Kidney epithelial cell (primary cell): ENCODE measurements at regions not wholly inside any gene's neighbourhood (a gene's known extent, or its start where the extent isn't known, plus 50 kb on each side); places are given as distances from the start of the nearest gene placed in this dataset.

ENCODE experiments used
- DNase-seq: peaks from one replicate; pipeline ENCODE4 v3.0.0-alpha.2; 2010; ENCODE audit warnings: low read depth
- H3K27me3 ChIP-seq: 2 replicates; pipeline ENCODE4 v1.6.0; 2011; ENCODE audit warnings: low read length; ENCODE audit not compliant: control insufficient read depth, insufficient read depth
- H3K36me3 ChIP-seq: 2 replicates; pipeline ENCODE4 v1.5.1; 2011; ENCODE audit warnings: low read length; ENCODE audit not compliant: control insufficient read depth, insufficient read depth
- H3K4me3 ChIP-seq: 2 replicates; pipeline ENCODE4 v1.5.1; 2011; ENCODE audit warnings: low read depth, mild to moderate bottlenecking, control low read depth, low read length
- CTCF ChIP-seq: IDR thresholded peaks from 2 replicates; pipeline ENCODE4 v1.5.1; 2011; ENCODE audit warnings: mild to moderate bottlenecking, moderate library complexity, low read length, control low read depth, inconsistent platforms; ENCODE audit not compliant: insufficient read depth, poor library complexity, severe bottlenecking

GRCh38 chr6:12509060-12509459 is 207.5 kb upstream of the PHACTR1 start:
- no peak for TF ChIP-seq CTCF
- H3K36me3 ChIP-seq, result no peaks in the 10 kb centered on the region
- DNase-seq, result no peak
- no peaks in the 10 kb centered on the region for H3K27me3 ChIP-seq
- no peak overlapping the region for H3K4me3 ChIP-seq

GRCh38 chr6:12516070-12516469 is 200.5 kb upstream of the PHACTR1 start:
- DNase-seq, result no peak
- no peaks in the 10 kb centered on the region for H3K27me3 ChIP-seq
- H3K36me3 ChIP-seq, result no peaks in the 10 kb centered on the region
- no peak overlapping the region for H3K4me3 ChIP-seq
- TF ChIP-seq CTCF, result no peak

- H3K36me3 ChIP-seq, result no peaks in the 10 kb centered on the region
- DNase-seq, result no peak
- no peaks in the 10 kb centered on the region for H3K27me3 ChIP-seq
- no peak overlapping the region for H3K4me3 ChIP-seq
- TF ChIP-seq CTCF, result no peak
These were observed 194.2 kb upstream of the PHACTR1 start for GRCh38 chr6:12522347-12522746.

GRCh38 chr6:12523726-12524125 is 192.8 kb upstream of the PHACTR1 start:
- H3K27me3 ChIP-seq, result no peaks in the 10 kb centered on the region
- no peak overlapping the region for H3K4me3 ChIP-seq
- no peak for TF ChIP-seq CTCF
- no peaks in the 10 kb centered on the region for H3K36me3 ChIP-seq
- DNase-seq, result no peak

GRCh38 chr6:12525276-12525675 is 191.3 kb upstream of the PHACTR1 start:
- DNase-seq, result no peak
- no peak for TF ChIP-seq CTCF
- Histone ChIP-seq H3K36me3 (no peaks in the 10 kb centered on the region), H3K4me3 (no peak overlapping the region), H3K27me3 (no peaks in the 10 kb centered on the region)

GRCh38 chr6:12527339-12527738 is 189.2 kb upstream of the PHACTR1 start:
- Histone ChIP-seq H3K27me3 (no peaks in the 10 kb centered on the region), H3K36me3 (no peaks in the 10 kb centered on the region), H3K4me3 (no peak overlapping the region)
- DNase-seq, result no peak
- TF ChIP-seq CTCF, result no peak
